Stimulated activated CD4-positive, alpha-beta T cell treated with anti-CD3 and anti-CD28 coated beads, Interleukin-2, amount 100 ng/mL, for 24 hours (primary cell): ENCODE measurements at regions not wholly inside any gene's neighbourhood (a gene's known extent, or its start where the extent isn't known, plus 50 kb on each side); places are given as distances from the start of the nearest gene placed in this dataset.
"Not testable (repeated sequence)": the region's sequence is repeated elsewhere in the genome, so short reads cannot be mapped to it uniquely, and the experiment has no call there.

Experiments used
- DNase-seq, 2 donors: peaks; one replicate each; pipeline ENCODE4 v3.0.0-alpha.2; 2020

- DNase-seq, result no peak
These were observed 927.6 kb downstream of the TSN start for GRCh38 chr2:122683018-122683417.

DNA sequence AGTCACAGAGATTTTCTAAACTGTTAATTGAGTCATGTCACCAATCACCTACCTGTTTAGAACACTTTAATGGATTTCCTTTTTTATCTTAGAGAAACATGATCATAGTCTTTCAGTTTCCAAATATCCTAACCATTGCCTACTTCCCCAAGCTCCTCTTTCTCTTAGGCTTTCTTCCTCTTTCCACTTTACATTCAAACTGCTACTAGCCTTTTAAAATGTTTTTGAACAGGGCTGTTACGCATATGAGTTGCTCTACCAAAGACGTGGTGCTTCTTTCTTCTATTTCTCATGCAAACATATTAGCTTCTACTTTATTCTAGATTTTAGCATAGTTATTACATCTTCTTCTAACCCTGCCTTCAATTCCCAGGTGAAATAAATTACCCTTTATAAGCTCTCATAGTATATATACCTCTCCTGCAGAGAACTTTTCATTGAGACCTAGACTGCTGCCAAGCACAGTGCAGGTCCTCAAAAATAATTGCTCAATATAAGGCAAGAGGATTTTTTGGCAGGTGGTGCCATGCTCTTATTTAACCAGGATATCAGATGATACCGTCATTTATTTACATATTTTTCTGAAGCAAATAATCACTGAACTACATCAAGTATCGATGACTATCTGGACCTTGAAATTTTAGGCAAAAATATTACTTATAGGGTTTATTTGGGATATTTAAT lies 937.1 kb downstream of the TSN start:
- no peak for DNase-seq

DNA sequence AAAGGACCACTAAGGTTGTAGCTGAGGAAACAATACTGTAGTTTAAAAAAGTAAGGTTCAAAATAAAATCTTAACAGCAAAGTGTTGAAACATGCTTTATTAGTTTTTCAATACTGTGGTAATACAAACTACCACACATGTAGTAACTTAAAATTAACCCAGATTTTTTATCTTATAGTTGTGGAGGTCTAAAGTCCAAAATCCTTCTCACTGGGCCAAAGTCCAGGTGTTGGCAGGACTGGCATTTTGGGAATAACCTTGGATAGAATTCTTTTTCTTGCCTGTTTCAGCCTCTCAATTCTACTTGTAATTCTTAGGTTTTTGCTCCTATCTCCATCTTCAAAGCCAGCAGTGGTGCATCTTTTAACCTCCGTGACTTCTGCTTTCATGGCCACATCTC lies 942.0 kb downstream of the TSN start:
- no peak for DNase-seq

DNA sequence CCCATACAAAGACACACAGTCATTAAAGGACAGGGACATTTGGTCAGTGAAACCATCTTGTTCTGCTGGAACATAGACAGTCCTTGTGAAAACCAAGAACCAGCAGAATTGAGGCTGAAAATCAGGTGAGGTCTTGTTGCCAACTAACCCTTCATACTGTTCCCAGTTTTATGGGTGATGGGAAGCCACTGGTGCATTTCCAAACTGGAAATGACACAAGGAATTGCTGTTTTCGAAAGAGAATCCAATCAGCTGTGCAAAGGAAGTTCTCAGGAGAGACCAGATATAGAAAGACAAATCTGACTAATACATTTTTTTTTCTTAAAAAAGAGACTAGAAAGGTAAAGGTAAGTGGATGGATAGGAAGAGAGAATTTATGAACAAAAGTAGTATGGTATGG lies 948.2 kb downstream of the TSN start:
- no peak for DNase-seq

- no peak for DNase-seq
These were observed 948.7 kb downstream of the TSN start for GRCh38 chr2:122704109-122704563.

- no peak for DNase-seq
These were observed 950.3 kb downstream of the TSN start for GRCh38 chr2:122705746-122706145.

DNA sequence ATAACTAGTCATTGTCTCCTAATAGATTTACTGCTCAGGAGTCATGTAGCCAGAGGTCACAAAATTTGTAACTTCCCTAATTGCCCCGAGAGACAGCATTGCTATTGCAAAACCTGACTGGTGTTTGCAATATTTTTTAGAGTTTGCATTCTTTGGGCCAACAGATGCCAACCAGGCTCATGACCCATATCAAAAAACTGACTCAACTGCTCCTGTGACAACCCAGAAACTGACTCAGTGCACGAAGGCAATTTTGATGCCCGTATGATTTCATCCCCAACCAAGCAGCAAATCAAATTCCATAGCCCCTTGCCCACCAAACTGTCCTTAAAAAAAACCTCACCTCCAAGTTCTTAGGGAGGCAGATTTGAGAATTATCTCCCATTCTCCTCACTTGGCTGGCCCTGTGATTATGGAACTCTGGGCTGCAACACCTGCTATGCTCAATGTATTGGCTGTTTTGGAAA lies 951.3 kb downstream of the TSN start:
- no peak for DNase-seq

GRCh38 chr2:122707224-122707824 lies 951.9 kb downstream of the TSN start:
- no peak for DNase-seq

- DNase-seq, result no peak
These were observed 954.6 kb downstream of the TSN start for GRCh38 chr2:122710049-122710448.

DNA sequence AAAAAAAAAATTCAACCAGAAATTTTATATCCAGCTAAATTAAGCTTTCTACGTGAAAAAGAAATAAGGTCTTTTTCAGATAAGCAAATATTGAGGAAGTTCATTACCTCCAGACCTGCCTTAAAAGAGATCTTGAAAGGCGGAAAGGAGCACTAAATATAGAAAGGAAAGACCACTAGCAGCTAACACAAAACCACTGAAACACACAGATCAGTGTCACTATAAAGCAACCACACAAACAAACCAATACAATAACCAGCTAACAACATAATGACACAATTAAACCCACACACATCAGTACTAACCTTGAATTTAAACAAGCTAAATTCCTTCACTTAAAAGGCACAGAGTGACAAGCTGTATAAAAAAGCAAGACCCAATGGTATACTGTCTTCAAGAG lies 958.3 kb downstream of the TSN start:
- no peak for DNase-seq

GRCh38 chr2:122720822-122721221 lies 965.4 kb downstream of the TSN start:
- DNase-seq, result not testable (repeated sequence)

- DNase-seq, result no peak
These were observed 979.4 kb downstream of the TSN start for GRCh38 chr2:122734766-122735424.

- no peak for DNase-seq
These were observed 980.8 kb downstream of the TSN start for GRCh38 chr2:122736279-122736678.

- DNase-seq, result no peak
These were observed 982.1 kb downstream of the TSN start for GRCh38 chr2:122737429-122738077.

DNA sequence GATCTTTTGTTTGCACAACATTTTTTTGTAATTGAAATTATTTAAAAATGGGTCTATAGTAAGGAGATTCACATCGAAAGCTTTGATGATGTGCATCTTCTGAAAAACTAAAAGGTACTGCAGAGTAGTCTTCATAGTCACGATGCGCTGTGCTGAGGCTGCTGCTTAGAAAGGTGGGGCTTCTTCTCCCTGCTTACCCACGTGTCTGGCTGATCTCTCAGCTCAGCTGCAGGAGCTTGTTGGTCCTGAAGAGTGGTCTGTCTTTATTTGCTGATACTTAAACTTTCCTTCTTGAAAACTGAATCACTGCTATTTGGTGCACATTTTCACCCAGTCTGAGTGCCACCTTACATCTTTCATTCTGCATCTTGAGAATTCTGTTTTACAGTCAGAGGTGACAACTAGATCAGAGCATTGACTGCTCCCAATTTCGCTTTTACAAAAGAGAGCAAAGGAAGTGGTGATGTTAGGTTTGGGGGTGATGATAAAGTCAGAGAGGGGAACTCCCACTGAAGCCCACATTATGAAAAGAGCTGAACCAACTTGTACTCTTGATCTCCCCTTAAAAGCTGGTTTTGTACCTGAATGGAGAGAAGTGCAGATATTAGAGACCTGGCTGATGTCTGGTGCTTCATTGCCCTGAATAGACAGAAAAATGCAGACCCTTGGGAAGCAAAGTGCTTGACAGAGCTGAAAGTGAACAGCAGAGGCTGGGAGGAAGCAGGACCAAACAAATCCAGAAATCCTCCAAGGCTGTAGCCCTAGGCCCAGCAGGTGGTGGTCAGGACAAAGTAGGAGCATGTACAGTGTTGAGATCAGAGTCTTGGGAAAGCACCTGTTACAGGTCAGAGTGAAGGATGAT lies 984.5 kb downstream of the TSN start:
- no peak for DNase-seq

GRCh38 chr2:122740594-122740948 lies 985.1 kb downstream of the TSN start:
- DNase-seq, result no peak

DNA sequence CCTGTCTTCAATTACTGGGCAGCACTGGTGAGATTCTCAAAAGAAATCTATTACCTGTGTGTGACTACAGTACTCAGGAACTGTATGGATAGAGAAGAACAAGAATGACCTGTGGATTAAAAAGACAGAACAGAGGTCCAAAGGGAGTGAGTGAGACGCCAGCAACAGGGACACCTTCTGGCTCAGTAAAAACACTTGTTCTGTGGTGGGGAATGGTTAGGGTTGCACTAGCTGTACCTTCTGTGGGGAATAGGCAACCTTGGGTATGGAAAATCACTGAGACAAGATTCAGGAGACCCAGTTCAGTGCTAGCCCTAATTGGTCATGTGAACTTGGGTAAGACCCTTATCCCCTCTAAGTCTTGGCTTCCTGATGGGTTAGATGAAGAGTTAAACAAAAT lies 986.0 kb downstream of the TSN start:
- DNase-seq, result no peak

DNA sequence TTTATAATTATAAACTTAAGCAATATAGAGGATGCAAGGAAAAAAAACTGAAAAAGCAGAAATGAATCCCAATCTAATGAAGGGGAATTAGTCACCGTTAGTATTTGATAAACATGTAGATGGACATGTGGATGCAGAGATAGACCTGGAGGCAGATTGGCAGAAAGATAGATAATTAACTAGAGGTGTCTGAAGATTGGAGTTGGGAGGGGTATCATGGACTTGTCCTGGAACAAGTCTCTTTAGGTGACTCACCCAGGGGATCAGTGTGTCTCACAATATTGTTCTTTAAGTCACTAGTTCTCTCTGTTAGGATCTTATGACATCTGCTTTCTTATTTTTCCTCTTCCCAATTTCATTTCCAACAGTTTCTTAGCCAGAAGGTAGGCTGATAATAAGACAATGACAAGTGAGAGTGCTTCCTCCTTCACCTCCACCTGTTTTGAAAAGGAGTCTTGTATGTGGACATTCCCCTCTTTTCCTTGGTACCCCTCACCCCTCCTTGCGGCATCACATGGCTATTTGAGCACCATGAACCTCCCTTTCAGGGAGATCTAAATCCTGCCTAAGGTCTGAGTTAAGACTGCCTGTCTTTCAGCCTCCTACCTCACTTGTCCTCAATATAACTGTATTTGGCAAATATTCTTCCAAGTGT lies 987.7 kb downstream of the TSN start:
- no peak for DNase-seq

DNA sequence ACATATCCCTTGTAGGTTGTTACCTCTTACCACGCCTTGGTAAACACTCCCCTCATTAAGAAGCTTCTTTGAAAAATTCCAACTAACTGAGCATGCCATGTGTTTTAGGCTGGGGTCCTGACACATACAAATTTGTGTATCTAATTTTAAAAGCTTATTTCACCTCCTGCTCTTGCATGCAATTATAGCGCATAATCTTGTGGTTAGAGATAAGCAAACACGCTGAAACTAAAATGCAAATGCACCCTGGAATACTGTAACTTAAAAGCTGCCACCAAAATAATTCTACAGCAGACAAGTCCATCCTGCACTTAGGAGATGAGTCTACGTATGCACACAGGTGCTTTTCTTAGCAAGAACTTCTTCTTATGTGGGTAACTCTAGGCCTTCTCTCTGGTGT lies 990.2 kb downstream of the TSN start:
- no peak for DNase-seq

DNA sequence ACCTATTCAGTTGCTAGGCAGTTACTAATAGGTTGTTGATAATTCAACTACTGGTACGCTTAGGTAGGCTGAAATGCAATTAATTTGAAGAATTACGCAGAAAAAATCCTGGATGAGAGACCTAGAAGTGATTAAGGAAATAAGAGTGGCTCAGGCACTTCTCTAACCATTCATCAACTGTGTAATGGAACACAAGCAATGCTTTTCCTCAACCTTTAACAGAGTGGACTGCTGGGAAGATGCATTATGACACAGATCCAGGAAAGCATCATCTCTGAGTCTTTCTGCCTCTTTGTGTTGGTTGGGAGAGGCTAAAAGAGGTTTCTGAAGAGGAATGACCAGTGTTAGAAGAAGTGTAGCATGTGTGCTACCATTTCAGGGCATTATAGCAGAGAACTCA lies 992.2 kb downstream of the TSN start:
- no peak for DNase-seq

GRCh38 chr2:122748552-122749011 lies 993.1 kb downstream of the TSN start:
- no peak for DNase-seq

GRCh38 chr2:122749405-122749804 lies 994.0 kb downstream of the TSN start:
- DNase-seq, result no peak
